GM21423 (cell line): ENCODE measurements at regions not wholly inside any gene's neighbourhood (a gene's known extent, or its start where the extent isn't known, plus 50 kb on each side); places are given as distances from the start of the nearest gene placed in this dataset.
"Not testable (repeated sequence)": the region's sequence is repeated elsewhere in the genome, so short reads cannot be mapped to it uniquely, and the experiment has no call there.

Experiments
- ATAC-seq: cut with Tn5 transposase; IDR thresholded peaks from one replicate; pipeline ENCODE4 v1.9.1; 2021; ENCODE audit warnings: mild to moderate bottlenecking, moderate library complexity; ENCODE audit not compliant: unreplicated experiment

DNA sequence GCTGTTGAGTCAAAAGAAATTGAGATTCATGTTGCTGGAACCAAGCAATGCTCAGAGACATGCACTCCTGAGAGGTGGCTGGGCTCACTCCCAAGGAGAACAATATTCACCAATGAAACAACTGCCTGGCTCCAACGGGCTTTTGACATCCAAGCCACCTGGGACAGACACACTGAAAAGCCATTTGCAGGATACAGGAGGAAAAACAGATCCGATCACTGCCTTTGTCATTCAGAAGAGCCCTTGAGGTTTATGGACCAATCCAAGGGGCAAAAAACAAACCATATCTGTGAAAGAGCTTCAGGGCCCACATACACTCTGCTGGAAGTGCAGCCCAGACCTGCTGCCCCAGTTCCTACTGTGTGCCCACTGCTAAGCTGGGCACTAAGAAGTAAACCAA, 277.5 kb downstream of the NUAK1 start:
- ATAC-seq = no peak

DNA sequence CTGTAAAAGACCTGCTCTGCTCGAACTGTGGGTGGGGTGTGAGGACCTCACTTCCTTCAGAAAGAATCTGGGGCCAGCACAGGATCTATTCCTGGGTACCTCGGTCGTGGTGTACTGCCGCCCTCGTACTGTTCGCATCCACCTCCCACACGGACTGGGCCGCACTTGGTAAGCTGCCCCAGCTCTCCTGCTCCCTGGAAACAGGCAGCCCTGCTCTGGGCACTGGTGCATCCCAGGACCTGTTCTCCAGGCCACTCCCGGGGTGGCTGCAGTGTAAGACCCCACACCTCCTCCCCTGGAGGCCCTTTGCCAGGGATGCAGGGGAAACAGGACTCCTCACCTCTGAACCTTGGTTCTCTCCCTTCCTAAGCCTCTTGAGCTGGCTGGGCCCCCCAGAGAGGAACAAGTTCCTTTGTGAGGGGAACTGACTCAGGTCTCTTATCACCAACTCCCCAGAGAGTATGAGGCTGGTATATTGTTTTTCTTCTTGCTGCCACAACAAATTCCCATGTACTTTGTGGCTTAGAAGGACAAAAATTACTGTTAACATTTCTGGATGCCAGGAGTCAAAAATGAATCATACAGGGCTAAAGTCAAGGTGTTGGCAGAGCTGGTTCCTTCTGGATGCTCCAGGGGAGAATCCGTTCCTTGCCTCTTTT, 276.5 kb downstream of the NUAK1 start:
- ATAC-seq = no peak

DNA sequence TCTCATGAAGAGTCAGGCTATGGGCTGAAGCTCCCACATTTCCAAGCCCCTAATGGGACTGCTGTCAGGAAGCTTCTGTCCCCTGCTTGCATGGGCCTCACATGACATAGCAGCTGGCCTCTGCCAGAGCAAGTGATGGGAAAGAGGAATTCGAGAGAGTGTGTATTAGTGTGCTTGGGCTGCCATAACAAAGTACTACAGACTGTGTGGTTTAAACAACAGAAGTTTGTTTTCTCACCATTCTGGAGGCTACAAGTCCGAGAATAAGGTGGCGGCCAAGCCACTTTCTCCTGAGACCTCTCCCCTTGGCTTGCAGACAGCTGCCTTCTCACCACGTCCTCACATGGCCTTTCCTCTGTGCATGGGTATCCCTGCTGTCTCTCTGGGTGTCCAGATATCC, 274.4 kb downstream of the NUAK1 start:
- no peak for ATAC-seq

DNA sequence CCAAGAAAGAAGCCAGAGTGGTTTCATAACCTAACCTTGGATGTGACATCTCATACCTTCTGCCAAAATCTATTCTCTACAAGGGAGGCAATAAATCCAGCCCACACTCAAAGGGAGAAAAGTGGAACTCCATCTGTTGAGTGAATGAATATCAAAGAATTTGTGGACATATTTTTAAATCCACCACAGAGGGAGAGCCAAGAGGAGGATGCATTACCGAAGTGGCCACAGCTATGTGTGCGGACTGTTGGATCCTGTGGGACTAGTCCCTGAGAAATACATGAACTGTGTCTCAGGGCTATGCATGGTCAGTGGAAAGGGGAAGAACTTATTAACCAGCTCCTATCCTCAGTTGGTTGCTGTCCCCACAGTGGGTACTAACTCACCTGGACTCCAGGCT, 273.9 kb downstream of the NUAK1 start:
- ATAC-seq = no peak

DNA sequence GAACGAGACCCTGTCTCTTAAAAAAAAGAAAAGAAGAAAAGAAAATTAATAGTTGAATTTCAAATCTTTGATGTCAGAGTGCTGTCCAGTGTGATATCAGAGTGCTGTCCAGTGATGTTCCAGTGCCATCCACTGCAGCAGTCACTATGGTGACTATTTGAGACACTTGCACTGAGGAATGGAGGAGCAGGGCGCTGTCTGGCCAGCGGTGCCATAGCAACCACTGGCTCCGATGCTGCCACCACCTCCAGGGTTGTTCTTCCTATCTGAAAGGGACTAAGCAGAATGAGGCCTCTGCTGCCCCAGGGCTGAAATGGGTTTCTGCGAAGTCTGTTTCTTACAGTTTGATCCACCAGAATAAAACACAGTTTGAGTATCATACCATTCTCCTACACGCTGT, 272.9 kb downstream of the NUAK1 start:
- no peak for ATAC-seq

DNA sequence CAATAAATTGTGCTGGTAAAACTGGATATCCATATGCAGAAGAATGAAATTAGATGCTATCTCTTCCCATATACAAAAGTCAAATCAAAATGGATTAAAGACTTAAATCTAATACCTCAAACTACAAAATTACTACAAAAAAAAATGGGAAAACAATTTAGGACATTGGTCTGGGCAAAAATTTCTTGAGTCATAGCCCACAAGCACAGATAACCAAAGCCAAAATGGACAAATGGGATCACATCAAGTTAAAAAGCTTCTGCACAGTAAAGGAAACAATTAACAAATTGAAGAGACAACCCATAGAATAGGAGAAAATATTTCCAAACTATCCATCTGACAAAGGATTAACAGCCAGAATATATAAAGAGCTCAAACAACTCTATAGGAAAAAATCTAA, 264.6 kb downstream of the NUAK1 start:
- ATAC-seq = no peak

DNA sequence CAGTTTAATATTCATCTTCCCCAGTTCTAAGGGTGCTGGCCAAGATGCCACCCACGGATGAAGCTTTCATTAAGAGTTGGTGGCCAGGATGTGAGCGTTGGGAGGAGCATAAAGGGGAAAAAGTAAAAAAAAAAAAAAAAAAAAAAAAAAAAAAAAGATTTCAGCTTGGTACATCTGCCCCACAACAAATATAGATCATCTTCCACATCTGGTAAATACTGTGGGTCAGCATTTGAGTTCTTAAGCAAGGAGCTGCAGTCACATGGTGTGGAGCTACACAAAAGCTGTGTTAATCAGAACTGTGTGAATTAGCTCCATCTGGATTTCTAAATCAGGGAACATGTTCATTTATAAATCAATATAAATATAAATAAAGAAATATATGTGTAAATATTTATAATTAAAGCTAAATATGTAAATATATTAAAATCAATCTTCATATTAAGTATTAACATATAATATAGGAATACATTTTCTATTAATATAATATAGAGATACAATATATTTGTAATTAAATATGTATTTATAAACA, 262.3 kb downstream of the NUAK1 start:
- no peak for ATAC-seq

DNA sequence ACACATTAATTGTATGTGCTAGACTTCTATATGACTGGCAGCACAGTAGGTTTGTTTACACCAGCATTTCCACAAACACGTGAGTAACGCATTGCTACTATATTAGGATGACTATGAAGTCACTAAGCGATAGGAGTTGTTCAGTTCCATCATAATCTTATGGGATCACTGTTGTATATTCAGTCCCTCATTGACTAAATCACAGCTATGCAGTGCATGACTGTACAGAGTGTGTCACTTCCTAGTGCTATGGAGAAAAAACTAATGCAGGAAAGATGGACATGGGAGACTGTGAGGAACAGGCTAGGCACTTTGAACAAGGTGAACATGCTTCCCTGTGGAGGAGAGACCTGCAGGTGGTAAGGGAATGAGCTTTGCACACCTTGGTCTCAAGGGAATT, 259.8 kb downstream of the NUAK1 start:
- no peak for ATAC-seq

DNA sequence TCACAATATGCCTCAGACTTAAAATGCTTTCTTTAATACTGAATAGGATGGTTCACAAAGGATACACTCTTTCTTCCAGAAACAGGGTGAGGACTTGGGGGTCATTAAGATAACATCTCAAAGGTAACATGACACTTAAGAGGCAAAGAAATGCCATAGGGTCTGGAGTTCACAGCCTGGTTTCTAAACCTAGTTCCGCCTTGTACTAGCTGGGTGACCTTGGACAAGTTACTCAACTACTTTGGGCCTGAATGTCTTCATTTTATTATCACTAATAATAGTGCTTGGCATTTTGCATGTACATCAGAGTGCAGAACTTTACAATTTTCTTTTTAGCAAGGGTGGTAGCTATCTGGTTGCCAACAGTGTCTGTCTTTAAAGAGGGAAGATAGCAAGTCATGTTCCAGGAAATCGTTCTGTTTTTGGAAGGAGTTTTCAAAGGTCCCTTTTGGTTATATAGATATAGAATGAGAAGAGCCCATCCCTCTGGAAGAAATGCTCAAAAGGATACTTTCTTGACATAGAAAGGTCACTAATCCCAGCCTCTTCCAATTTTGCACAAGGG, 257.8 kb downstream of the NUAK1 start:
- no peak for ATAC-seq

DNA sequence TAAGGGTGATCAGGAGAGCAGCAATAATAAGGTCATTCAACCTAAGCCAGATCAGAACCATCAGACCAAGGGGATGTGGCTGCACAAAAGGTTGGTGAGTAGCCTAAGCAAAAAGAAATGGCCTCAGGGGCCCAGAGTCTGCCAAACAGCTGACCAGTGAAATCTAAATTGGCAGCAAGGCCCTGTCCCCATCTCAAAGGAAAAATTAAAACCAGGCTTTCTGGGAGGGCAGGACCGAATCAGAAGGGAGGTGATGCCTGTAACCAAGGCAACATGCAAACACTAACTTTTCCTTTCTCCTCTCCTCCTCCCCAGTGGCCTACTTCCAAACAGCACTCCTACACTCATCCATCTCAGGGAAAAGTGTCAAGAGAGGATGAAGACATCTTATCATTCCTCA, 256.4 kb downstream of the NUAK1 start:
- ATAC-seq = no peak

DNA sequence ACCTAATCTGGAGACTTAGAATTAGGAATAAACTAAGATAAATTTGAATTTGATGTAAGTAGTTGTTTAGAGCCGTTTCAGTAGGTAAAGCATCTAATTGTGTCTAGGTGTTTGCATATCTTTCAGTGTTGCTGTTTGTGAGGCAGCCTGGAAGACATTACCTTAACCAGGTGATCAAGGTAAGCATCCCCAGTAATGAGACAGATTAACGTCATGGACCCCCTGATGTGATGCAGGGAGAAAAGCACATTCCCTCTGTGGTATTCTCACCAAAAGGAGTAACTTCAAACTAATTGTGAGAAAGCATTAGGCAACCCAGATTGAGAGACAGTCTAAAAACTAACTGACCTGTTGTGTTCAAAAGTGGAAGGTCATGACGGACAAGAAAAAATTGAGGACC, 251.6 kb downstream of the NUAK1 start:
- no peak for ATAC-seq

DNA sequence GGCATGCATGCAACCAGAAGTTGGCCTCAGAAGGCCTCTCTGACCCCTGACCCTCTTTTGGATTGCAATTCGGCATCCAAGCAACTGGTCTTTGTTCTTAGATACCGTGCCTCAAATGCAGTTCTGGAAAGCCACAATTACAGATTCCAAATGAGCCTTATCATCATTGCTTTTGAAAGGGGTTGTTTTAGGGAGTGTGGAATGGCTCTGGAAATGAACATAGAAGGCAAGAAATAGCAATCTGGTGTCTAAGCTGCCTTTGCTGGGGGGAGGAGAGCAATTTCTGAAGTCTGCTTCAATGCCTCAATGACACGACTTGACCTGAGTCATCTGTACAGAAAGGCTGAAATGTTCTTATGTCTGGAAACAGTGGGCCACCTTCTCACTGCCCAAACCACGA, 250.1 kb downstream of the NUAK1 start:
- ATAC-seq = no peak

DNA sequence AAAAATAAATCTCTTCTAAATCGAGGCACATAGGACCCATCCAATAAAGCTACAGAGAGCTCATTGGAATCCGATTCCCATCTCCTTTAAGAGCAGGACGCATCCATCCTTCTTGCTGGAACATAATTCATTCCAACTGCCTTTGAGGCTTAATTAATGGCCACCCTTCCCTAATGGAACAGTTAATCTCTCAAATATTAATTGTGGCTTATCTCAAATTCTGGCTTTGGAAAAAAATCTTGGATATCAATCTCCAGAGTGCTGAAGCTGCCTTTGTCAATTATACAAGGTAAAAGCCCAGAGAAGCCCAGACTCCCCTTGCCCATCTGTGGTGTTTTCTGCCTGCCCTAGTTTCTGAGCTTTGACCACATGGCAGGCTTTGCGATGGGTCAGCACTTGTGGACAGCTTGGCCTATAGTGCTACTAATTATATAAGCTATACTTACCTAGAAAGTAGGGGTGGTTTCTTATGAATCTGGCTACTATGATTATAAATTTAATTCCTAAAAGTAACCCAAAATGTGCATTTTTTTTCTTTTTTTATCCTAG, 246.3 kb downstream of the NUAK1 start:
- no peak for ATAC-seq

DNA sequence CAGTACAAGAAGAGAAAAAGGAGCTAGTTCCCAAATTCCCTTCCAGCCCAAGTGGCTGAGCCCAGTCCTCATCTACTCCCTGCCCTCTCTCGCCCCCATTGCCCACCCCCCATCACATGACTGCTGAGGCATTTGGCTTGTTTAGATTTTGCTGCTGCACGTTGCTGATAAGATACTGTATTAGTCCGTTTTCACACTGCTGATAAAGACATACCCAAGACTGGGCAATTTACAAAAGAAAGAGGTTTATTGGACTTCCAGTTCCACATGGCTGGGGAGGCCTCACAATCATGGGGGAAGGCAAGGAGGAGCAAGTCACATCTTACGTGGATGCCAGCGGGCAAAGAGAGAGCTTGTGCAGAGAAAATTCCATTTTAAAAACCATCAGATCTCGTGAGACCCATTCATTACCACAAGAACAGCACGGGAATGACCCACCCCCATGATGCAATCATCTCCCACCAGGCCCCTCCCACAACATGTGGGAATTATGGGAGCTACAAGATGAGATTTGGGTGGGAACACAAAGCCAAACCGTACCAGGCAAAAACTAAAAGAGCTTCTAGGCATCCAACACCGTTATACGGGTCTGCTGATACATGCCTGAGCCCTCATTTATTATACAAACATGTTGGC, 243.4 kb downstream of the NUAK1 start:
- not testable (repeated sequence) for ATAC-seq

DNA sequence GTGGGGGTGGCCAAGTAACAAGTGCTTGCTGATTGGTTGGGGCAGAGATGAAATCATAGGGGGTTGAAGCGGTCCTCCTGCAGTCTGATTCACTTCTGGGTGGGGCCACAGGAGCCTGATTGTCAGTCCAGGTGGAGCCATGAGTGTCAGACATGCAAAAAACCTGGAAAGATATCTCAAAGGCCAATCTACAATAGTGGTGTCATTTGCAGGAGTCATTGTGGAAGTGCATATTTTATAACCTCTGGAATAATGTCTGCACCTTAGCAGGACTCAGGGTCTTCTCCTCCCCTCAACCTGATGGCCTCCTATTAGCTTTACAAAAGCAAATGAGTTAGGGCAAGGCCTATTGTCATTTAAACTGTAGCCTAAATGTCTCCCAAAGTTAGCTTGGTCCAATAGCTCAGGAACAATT, 241.4 kb downstream of the NUAK1 start:
- ATAC-seq = no peak

DNA sequence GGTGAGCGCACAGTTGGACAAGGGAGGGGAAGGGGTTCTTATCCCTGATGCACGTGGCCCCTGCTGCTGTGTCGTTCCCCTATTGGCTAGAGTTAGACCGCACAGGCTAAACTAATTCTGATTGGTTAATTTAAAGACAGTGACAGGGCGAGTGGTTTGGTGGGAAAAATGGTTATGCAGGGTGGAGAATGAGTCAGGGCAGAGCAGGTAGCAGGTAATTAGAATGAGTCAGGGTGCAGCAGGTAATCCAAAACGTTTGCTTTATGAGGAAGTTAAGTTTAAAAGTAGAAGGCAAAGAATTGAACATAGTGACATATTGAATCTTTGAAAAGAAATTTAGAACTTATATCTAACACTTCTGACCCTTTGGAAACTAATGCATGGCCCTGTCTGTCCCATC, 240.5 kb downstream of the NUAK1 start:
- ATAC-seq = not testable (repeated sequence)

DNA sequence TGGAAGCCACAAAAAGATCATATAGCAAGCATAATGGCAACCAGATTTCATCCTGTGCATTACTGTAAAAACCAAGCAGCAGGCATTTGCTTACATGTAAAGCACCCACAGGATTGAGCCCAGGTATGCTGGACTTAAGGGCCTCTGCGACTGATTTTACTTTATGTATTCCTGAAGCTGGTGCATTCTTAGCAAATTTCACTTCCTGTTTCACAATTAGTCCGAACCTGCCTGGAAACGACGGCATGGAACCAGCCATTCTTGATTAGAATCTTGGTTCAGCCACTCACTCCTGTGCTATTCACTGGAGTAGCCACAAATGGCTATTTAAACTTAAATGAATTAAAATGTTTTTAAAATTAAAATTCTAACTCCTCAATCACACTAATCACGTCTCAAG, 239.2 kb downstream of the NUAK1 start:
- no peak for ATAC-seq

DNA sequence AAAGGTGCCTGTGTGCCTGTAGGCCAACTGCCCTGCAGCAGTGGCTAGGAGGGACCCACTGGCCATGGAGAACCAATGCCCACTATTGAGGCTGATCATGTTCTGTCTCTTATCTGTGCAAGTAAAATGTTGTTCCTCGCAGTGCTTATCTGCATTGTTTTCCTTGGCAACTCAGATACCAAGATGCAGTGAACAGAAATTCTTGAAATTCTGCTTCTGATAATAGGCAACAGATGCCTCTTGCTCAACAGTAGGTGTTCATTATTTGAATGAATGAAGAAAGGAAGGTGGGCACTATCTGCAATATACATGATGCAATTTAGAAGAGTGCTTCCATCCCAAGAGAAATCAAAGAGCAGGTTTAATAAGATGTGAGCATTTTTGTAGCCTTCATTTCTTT, 232.2 kb downstream of the NUAK1 start:
- ATAC-seq = no peak

DNA sequence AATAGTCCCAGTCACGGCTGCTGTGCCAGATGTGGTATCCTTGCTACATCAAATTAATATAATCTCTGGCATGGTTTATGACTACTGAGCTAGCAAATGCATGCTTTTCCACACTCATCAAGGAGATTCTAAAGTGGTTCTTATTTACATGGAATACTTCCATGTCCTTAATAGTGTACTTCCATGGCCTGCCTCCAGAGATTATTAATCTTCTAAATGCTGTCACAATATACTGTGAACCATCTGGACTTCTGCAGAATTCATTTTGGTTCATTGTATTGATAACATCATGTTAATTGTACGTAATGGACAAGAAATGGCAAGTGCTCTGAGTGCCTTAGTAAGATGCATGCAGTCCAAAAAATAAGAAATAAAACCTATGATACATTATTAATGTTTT, 230.8 kb downstream of the NUAK1 start:
- no peak for ATAC-seq

DNA sequence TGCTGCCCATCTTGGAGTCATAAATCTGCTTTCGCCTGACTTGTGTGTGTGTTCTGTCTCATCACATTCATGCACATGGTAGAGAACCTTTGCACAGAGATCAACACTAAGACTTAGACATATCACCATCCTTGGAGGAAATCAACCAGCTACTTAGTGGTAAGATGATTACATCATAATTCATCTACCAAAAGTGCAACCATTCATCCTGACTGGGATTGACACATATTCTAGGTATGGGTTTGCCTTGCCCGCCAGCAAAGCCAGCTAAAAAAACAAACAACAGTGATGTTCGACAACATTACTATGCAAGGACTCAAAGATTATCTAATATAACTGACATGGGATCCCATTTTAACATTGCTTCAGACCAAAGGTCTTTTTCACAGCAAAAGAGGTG, 228.7 kb downstream of the NUAK1 start:
- no peak for ATAC-seq

DNA sequence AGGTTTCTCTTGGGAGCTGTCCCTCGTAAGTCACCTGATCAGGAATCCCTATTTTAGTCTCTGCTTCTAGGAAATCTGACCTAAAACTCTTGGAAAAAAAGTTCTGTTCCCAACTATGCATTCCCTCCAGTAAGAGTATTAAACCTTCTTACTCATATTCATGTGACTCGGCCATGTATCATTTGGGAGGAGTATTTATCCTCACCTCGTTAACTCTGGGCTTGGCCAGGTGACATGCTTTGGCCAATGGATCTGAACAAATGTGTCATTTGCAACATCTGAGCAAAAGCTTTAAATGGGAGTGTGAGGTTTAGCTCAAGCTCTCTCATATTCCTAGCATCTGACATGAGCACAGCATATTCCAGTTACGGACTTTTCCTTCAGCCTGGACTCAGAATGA, 226.8 kb downstream of the NUAK1 start:
- ATAC-seq = no peak
